SK-N-SH (cell line): ENCODE measurements at regions not wholly inside any gene's neighbourhood (a gene's known extent, or its start where the extent isn't known, plus 50 kb on each side); places are given as distances from the start of the nearest gene placed in this dataset.

Source experiments
- CTCF ChIA-PET: fragments of 300-600, 350-600 bp; formaldehyde crosslinking; extraction: SDS; loops from one replicate; lab custom pipeline; 2021; lab: Yijun Ruan, JAX
- POLR2A ChIA-PET: fragments of 350-600 bp; sonication (Branson Sonifier 250); formaldehyde crosslinking; extraction: SDS; loops from one replicate; lab custom pipeline; 2020; ENCODE audit warnings: antibody characterized with exemption, inconsistent platforms; lab: Yijun Ruan, JAX
- DNase-seq: peaks from one replicate; pipeline ENCODE4 v3.0.0; 2012
- H2AFZ ChIP-seq: fragments of 200-600 bp; sonication (generic); 2 replicates; pipeline ENCODE4 v1.8.1; 2016; ENCODE audit warnings: antibody characterized with exemption, mild to moderate bottlenecking, low read depth
- H3F3A ChIP-seq: fragments of 200-600 bp; sonication (generic); replicated peaks from 2 replicates; pipeline ENCODE3; 2016; ENCODE audit warnings: antibody characterized with exemption, mild to moderate bottlenecking; ENCODE audit not compliant: insufficient read depth
- H3K27ac ChIP-seq, 2 experiments: fragments of 200-500 bp in 1 of 2; fragments of 200-600 bp in 1 of 2; sonication (Bioruptor generic) in 1 of 2; sonication (generic), shearing (Covaris generic) in 1 of 2; 2 replicates each; pipeline versions ENCODE4 v1.5.1 to v1.6.1; 2014 to 2016; ENCODE audit warnings: low read depth in 2 of 2, inconsistent platforms in 1 of 2, low read length in 1 of 2, mild to moderate bottlenecking in 1 of 2, mixed read lengths in 1 of 2
- H3K27me3 ChIP-seq: fragments of 200-600 bp; sonication (generic), shearing (Covaris generic); 2 replicates; pipeline ENCODE4 v1.6.1; 2016; ENCODE audit warnings: mixed run types; ENCODE audit not compliant: insufficient read depth
- H3K36me3 ChIP-seq, 2 experiments: fragments of 200-500 bp in 1 of 2; fragments of 200-600 bp in 1 of 2; sonication (Bioruptor generic) in 1 of 2; sonication (generic) in 1 of 2; replicated peaks in 1 of 2; 2 replicates each; pipeline versions ENCODE3 to v1.5.1; 2014 to 2016; ENCODE audit warnings: low read length in 1 of 2, mild to moderate bottlenecking in 1 of 2; ENCODE audit not compliant: insufficient read depth in 2 of 2, control insufficient read depth in 1 of 2
- H3K4me1 ChIP-seq, 2 experiments: fragments of 200-500 bp in 1 of 2; fragments of 200-600 bp in 1 of 2; sonication (Bioruptor generic) in 1 of 2; sonication (generic), shearing (Covaris generic) in 1 of 2; 2 replicates each; pipeline versions ENCODE4 v1.5.1 to v1.6.1; 2014 to 2016; ENCODE audit warnings: low read depth in 1 of 2, low read length in 1 of 2, mixed run types in 1 of 2; ENCODE audit not compliant: insufficient read depth in 2 of 2, control insufficient read depth in 1 of 2
- H3K4me2 ChIP-seq: fragments of 200-600 bp; sonication (generic), shearing (Covaris generic); 2 replicates; pipeline ENCODE4 v1.6.1; 2017; ENCODE audit warnings: mixed run types
- H3K4me3 ChIP-seq, 2 experiments: fragments of 200-500 bp in 1 of 2; fragments of 200-600 bp in 1 of 2; sonication (Bioruptor generic) in 1 of 2; sonication (generic), shearing (Covaris generic) in 1 of 2; 2 replicates each; pipeline versions ENCODE4 v1.5.1 to v1.8.1; 2014 to 2016; ENCODE audit warnings: low read depth in 2 of 2, inconsistent platforms in 1 of 2, low read length in 1 of 2, mild to moderate bottlenecking in 1 of 2, mixed read lengths in 1 of 2, moderate library complexity in 1 of 2
- H3K79me2 ChIP-seq: fragments of 200-600 bp; sonication (generic); 2 replicates; pipeline ENCODE4 v1.8.1; 2017; ENCODE audit warnings: mild to moderate bottlenecking; ENCODE audit not compliant: insufficient read depth
- H3K9ac ChIP-seq: fragments of 200-600 bp; sonication (generic); 2 replicates; pipeline ENCODE4 v1.6.1; 2017; ENCODE audit warnings: mixed run types
- H3K9me2 ChIP-seq: fragments of 200-600 bp; sonication (generic); 2 replicates; pipeline ENCODE4 v1.6.1; 2017; ENCODE audit warnings: mixed run types
- H3K9me3 ChIP-seq: fragments of 200-600 bp; sonication (generic); 2 replicates; pipeline ENCODE4 v1.6.1; 2017; ENCODE audit warnings: mixed run types, mild to moderate bottlenecking, moderate library complexity
- H4K20me1 ChIP-seq: fragments of 200-600 bp; sonication (generic); 2 replicates; pipeline ENCODE4 v1.6.1; 2017; ENCODE audit warnings: mild to moderate bottlenecking, mixed run types; ENCODE audit not compliant: insufficient read depth
- CHD2 ChIP-seq: fragments of 150-350 bp; IDR thresholded peaks from 2 replicates; pipeline ENCODE4 v1.6.1; 2018; ENCODE audit warnings: low read length; ENCODE audit not compliant: partially characterized antibody
- EP300 ChIP-seq, 2 experiments: IDR thresholded peaks; 2 replicates each; pipeline versions ENCODE4 v1.4.0 to v1.6.1; 2012; ENCODE audit warnings: borderline replicate concordance in 1 of 2, low read depth in 1 of 2, low read length in 1 of 2
- EZH2phosphoT487 ChIP-seq: fragments of 200-600 bp; sonication (generic); IDR thresholded peaks from 2 replicates; pipeline ENCODE4 v1.6.1; 2017; ENCODE audit warnings: low read depth, mixed run types, mild to moderate bottlenecking, antibody characterized with exemption, moderate library complexity, borderline replicate concordance
- FOSL2 ChIP-seq: IDR thresholded peaks from 2 replicates; pipeline ENCODE4 v1.4.0; 2012; ENCODE audit warnings: low read depth, mild to moderate bottlenecking, moderate library complexity, borderline replicate concordance
- FOXM1 ChIP-seq: IDR thresholded peaks from 2 replicates; pipeline ENCODE4 v1.4.0; 2012; ENCODE audit warnings: low read depth, mild to moderate bottlenecking
- GATA2 ChIP-seq: sonication (generic); formaldehyde crosslinking; IDR thresholded peaks from 2 replicates; pipeline ENCODE4 v1.5.0; 2020; ENCODE audit warnings: mild to moderate bottlenecking, missing genetic modification reagents
- IRF3 ChIP-seq: fragments of 150-350 bp; IDR thresholded peaks from 2 replicates; pipeline ENCODE4 v1.6.1; 2016; ENCODE audit warnings: mild to moderate bottlenecking, low read depth, low read length
- NFIC ChIP-seq: IDR thresholded peaks from 2 replicates; pipeline ENCODE4 v1.4.0; 2012; ENCODE audit warnings: borderline replicate concordance
- NRF1 ChIP-seq: IDR thresholded peaks from 2 replicates; pipeline ENCODE4 v1.6.1; 2012; ENCODE audit warnings: low read depth, mild to moderate bottlenecking, low read length
- PBX3 ChIP-seq: IDR thresholded peaks from 2 replicates; pipeline ENCODE4; 2012
- POLR2AphosphoS5 ChIP-seq: IDR thresholded peaks from 2 replicates; pipeline ENCODE4 v1.6.1; 2012; ENCODE audit warnings: low read depth, low read length
- RAD21 ChIP-seq: IDR thresholded peaks from 2 replicates; pipeline ENCODE4 v1.6.1; 2012; ENCODE audit warnings: mild to moderate bottlenecking, low read length
- RCOR1 ChIP-seq: fragments of 150-350 bp; IDR thresholded peaks from 2 replicates; pipeline ENCODE4 v1.6.1; 2017; ENCODE audit warnings: antibody characterized with exemption, low read length
- RXRA ChIP-seq: IDR thresholded peaks from 2 replicates; pipeline ENCODE4 v1.4.0; 2012; ENCODE audit warnings: low read depth, mild to moderate bottlenecking, borderline replicate concordance
- SIN3A ChIP-seq: IDR thresholded peaks from 2 replicates; pipeline ENCODE4 v1.6.1; 2012; ENCODE audit warnings: low read depth, mild to moderate bottlenecking, low read length, moderate library complexity, borderline replicate concordance
- TCF12 ChIP-seq: IDR thresholded peaks from 2 replicates; pipeline ENCODE4 v1.4.0; 2012
- YY1 ChIP-seq: IDR thresholded peaks from 2 replicates; pipeline ENCODE4 v1.4.0; 2012; ENCODE audit warnings: low read depth, mild to moderate bottlenecking
- WGBS: methylation state at CpG from one replicate; pipeline ENCODE4 v1.1.6; 2017; ENCODE audit warnings: low lambda C conversion rate; 5-methylcytosine and 5-hydroxymethylcytosine counted together
- TF ChIP-seq, protein P1 (sequence below): IDR thresholded peaks from 2 replicates; pipeline ENCODE4 v1.4.0; 2012; ENCODE audit warnings: low read depth, borderline replicate concordance

- Histone ChIP-seq H3K4me2 (peak overlapping the region; percentile 45), H3K4me3 (no peak overlapping the region), H3K9ac (no peak overlapping the region), H3K4me1 (peaks cover 4 to 19% of the 10 kb centered on the region in 2 experiments; a peak in 3 of 4 replicates), H3K36me3 (peaks cover 8 to 27% of the 10 kb centered on the region in 2 experiments), H4K20me1 (no peaks in the 10 kb centered on the region), H3K27ac (peak overlapping the region in 1 of 2 experiments; percentile 60; a peak in 2 of 4 replicates), H2AFZ (no peak overlapping the region), H3K27me3 (no peaks in the 10 kb centered on the region), H3K9me2 (no peaks in the 10 kb centered on the region), H3F3A (peaks cover 8% of the 10 kb centered on the region), H3K9me3 (no peaks in the 10 kb centered on the region), H3K79me2 (peaks cover 47% of the 10 kb centered on the region)
- CTCF ChIA-PET = no interaction called here
- DNase-seq = no peak
- POLR2A ChIA-PET = no interaction called here
- 82% methylated on average over 2 of the region's 2 CpGs for WGBS
- TF ChIP-seq RXRA = no peak
- no peak for TF ChIP-seq CHD2
- no peak for TF ChIP-seq NFIC
- TF ChIP-seq PBX3 = no peak
- no peak for TF ChIP-seq NRF1
- TF ChIP-seq IRF3 = no peak
- TF ChIP-seq FOXM1 = no peak
- TF ChIP-seq, protein P1, sequence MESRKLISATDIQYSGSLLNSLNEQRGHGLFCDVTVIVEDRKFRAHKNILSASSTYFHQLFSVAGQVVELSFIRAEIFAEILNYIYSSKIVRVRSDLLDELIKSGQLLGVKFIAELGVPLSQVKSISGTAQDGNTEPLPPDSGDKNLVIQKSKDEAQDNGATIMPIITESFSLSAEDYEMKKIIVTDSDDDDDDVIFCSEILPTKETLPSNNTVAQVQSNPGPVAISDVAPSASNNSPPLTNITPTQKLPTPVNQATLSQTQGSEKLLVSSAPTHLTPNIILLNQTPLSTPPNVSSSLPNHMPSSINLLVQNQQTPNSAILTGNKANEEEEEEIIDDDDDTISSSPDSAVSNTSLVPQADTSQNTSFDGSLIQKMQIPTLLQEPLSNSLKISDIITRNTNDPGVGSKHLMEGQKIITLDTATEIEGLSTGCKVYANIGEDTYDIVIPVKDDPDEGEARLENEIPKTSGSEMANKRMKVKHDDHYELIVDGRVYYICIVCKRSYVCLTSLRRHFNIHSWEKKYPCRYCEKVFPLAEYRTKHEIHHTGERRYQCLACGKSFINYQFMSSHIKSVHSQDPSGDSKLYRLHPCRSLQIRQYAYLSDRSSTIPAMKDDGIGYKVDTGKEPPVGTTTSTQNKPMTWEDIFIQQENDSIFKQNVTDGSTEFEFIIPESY = no peak
- TF ChIP-seq POLR2AphosphoS5 = no peak
Observed at GRCh38 chr3:141421186-141421585, 52.9 kb downstream of the ZBTB38 start.

DNA sequence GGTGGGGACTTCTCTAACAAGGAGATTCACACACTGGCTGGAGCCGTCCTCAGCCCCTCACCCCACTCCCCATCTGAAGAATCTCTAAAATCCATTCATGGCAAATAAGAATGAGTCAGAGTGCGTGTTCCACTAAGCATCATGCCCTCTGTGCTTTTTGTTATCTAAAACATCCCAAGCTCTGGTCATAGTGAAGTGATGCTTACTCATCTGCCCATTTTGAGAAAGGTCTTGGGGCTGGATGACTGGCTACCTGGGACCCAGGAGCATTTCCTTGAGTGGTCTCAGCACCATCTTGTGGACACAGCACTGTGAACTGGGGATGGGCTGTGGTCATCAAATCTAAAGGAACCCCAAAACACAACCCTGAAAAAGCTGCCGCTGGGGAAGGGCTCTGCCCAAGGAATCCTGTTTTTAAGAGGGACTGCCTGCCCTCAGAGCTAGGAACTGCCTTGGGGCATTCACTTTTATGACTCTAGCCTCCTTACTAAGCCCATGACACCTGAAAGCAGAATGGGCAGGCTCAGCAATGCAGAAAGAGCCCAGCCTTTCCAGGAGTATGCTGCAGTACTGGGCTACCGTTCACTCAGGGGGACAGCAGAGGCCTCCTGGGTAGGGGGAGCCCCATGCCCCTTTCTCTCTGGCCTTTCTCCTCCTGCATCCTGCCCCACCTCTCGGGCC is 53.5 kb downstream of the ZBTB38 start:
- 64% methylated on average over 4 of the region's 5 CpGs for WGBS
- H3K27me3 ChIP-seq = no peaks in the 10 kb centered on the region
- POLR2A ChIA-PET = interaction anchor here (0.6 kb wide), 1 partner anchor 27 kb away, joined by 3 read pairs; no protein-coding TSS in a partner anchor
- CTCF ChIA-PET = interaction anchor here (1.5 to 2.5 kb wide), 2 partner anchors 31 to 61 kb away, joined by 3 to 9 read pairs; no protein-coding TSS in a partner anchor
- peak overlapping the region; percentile 45 for H3K4me2 ChIP-seq
- H3F3A ChIP-seq = peaks cover 8% of the 10 kb centered on the region
- no peaks in the 10 kb centered on the region for H4K20me1 ChIP-seq
- no peak overlapping the region for H2AFZ ChIP-seq
- H3K4me1 ChIP-seq = peaks cover 6 to 15% of the 10 kb centered on the region in 2 experiments; a peak in 2 of 4 replicates
- peaks cover 4 to 25% of the 10 kb centered on the region in 2 experiments for H3K36me3 ChIP-seq
- H3K9me2 ChIP-seq = no peaks in the 10 kb centered on the region
- H3K79me2 ChIP-seq = peaks cover 46% of the 10 kb centered on the region
- H3K9me3 ChIP-seq = no peaks in the 10 kb centered on the region
- H3K27ac ChIP-seq = peak overlapping the region in 1 of 2 experiments; percentile 60; a peak in 2 of 4 replicates
- no peak for DNase-seq
- no peak overlapping the region for H3K4me3 ChIP-seq
- H3K9ac ChIP-seq = no peak overlapping the region
- TF ChIP-seq YY1 (no peak), FOSL2 (peak; percentile 76; the same call in 1 of the 2 replicates), POLR2AphosphoS5 (no peak), CHD2 (no peak), NRF1 (no peak), SIN3A (no peak), TCF12 (peak; percentile 60; the same call in 1 of the 2 replicates), RCOR1 (no peak), RAD21 (no peak), PBX3 (no peak), GATA2 (no peak), EZH2phosphoT487 (no peak), EP300 (IDR thresholded peaks at IDR 0.05; ENCODE audit: borderline replicate concordance in 1 of 2, low read depth in 1 of 2, low read length in 1 of 2) (peak in 1 of 2 experiments; percentile 24; a peak in 1 of 4 replicates)
- TF ChIP-seq, protein P1 = no peak
